Amniotic epithelial cell (primary cell): ENCODE measurements at regions not wholly inside any gene's neighbourhood (a gene's known extent, or its start where the extent isn't known, plus 50 kb on each side); places are given as distances from the start of the nearest gene placed in this dataset.
A peak's percentile ranks its signal among the peaks of the same experiment; 100 is the strongest.

Experiments used
- DNase-seq: peaks from one replicate; pipeline ENCODE4 v3.0.0-alpha.2; 2010; ENCODE audit warnings: low read depth

DNA sequence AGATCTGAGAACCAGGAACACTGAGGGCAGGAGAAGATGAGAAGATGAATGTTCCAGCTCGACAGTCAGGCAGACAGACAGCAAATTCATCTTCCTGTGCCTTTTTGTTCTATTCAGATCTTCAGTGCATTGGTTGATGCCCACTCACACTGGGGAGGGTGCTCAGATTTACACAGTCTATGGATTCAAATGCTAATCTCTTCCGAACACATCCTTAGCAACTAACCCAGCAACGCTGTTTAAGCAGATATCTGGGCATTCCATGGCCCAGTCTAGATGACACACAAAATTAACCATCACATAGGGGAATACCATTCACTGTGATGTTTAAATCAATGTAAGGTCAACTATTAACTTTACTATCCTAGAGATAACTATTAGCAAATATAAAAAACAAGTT lies 571.9 kb downstream of the NYAP2 start:
- DNase-seq: no peak

DNA sequence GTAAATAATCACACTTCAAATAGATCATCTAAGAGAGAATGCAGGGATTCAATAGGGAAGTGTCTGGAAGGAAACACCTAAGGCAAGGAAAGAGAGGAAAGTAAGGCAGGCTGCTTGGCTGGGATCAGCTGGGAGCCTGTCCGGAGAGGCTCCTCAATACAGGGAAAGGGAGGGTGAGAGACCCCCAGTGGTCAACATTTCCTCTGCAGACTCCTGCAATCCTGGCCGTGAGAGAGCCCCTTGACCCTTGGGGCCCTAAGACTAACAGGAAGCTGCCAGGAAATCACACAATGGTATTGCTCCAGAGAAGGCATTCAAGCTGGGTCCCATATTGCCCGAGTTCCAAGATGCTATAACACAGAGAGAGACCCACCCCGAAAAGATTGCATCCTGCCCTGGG lies 549.4 kb downstream of the NYAP2 start:
- DNase-seq: no peak

DNA sequence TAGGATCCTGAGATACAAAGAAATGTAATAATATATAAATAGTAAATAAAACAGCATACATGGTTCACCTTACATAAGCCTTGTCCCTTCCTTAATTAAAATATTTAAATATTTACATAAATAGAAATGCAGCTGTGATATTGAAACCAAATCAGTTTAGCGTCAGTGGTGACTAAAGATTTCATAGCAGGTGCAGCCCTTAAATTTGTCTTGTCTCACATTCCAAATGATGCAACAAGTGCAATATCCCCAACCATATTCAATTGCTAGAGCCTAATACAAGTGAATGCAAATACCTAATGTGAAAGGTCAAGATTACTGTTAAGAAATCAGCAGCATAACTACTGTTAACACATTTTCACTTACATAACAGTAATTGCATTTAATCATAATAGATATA lies 539.5 kb downstream of the NYAP2 start:
- DNase-seq: no peak

DNA sequence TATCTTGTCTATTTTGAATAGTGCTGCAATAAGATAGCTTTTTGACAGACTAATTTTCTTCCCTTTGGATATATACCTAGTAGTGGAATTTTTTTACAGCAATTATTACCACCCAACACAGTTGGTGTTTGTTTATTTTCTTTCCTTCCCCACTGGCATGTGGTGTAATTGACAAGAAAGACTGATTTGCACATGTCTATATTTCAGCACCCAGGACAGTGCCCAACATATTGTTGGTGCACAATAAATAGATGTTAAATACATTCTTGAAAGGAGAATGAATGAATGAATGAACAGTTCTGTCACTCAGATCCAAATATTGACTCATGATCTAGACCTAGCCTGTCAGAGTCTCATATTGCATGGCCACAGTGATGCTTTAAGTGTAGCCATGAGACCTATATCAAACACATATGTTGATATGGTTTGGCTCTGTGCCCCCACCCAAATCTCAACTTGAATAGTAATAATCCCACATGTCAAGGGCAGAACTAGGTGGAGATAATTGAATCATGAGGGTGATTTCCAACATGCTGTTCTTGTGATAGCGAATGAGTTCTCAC lies 538.2 kb downstream of the NYAP2 start:
- peak; percentile 30 for DNase-seq

DNA sequence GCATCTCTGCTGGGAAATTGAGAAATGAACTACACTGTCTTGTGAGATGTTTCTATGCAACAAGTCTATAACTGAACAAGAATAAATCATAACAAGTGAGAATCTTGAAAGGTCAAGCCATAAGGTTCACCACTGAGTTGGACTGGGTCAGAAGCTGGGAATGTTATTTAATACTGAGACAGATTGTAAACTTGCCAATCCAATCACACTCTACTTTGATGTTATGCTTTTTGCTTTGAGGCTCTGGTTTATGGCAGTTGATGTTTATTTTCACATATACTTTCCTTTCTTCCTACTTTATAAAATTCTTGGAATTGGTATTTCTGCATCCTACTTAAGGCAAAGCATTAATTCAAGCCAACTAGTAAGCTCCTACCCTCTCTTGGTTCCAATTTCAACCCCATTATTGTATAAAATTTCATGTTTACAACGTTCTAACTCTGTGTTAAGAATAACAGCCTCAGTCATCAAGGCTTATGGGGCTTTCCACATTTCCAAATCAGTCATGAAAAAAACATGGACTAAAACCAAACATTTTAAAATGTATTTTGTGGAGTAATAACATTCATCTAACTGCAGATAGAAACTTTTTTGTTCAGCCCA lies 533.4 kb downstream of the NYAP2 start:
- DNase-seq: no peak

DNA sequence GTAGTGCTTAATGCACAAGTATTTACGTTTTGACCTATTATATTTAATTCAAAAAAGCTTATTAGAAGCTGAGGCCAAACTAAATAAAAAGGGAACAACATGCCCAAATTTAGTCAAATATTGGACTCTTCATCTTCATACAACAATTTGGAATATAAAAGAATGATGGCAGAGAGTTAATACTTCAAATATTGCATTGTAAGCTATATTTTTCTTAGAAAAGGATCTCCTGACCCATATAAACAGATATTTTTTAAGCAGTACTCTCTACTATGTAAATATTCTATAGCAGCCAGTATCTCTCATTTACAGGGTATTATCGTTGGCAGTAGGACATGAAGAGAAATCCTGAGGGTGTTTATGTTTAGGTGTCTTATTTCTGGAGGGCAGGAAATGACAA lies 531.2 kb downstream of the NYAP2 start:
- no peak for DNase-seq

DNA sequence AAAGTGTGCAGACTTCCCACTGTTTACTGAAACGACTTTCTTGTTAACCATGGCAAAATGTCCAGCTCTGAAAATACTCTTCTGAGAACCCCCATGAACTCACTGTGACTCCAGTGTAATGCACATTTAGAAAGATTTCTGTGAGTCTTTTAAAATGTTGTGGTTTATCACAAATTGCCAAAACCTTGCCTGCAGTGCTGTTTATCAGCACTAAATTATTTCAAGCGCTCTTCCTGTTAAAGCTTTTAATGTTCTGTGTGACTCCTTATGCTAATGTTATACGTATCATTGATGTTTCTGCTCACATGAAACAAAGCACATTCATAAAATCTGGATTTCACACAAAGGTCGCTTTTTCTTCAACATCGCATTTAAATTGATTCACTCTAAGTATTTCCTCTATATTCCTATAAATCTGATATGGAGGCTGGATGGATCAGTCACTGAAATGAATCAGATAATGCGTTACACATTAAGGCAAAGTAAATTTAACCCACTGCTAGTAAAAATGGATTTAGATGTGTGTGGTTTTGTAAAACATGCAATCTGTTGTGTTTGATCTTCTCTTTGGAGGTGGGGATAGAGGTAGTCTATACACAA lies 521.2 kb downstream of the NYAP2 start:
- DNase-seq: peak; percentile 6

DNA sequence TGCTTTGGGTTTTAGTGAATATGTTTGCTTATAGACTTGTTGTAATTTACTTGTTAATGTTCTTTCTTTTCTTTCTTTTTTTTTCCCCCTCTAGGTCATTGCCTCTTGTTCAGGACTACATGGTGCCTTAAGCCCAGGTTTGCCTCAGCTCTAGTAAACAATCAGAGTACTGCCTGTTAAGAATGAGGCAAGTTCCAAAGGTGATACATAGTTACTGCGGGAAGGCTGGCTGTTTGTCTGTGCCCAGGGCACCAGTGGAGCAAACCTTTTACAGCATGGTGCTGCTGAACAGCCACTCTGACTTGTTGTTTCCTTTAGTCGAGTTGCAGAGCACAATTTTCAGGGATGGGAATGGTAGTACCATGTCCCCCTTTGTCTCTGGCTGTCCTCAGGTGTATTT lies 517.2 kb downstream of the NYAP2 start:
- DNase-seq: no peak

DNA sequence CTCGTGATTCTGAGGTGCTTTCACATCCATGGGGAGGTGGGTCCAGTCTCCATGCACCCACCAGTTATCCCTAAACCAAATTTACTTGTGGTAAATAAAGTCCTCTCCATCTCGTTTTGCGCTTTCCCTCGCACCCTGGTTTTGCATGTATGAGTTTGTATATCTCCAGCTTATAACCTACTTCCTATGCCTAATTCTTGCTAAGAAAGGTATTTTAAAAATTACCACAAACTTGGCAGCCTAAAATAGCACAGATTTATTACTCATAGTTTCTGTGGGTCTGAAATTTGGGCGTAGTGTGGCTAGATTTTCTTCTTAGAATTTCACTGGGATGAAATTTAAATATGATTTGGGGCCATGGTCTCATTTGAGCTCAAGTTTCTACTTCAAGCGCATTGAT lies 511.5 kb downstream of the NYAP2 start:
- DNase-seq: no peak

DNA sequence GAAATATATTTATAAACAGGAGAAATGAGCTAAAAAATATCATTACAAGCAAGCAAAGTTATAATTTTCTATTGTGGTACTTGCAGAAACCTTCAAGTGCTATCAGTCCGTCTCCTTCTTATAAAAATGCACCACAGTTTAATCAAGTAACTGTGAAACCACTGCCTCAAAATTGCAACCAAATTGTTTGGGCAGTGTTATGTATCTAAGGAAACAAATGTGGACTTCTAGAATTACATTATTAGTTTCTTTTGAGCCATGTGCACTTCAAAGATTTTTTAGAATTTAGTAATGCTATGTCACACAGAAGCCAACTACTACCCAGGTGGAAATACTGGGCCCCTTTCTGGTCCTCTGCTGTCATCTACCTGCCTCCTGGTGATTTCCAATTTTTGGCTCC lies 495.6 kb downstream of the NYAP2 start:
- DNase-seq: peak; percentile 11

DNA sequence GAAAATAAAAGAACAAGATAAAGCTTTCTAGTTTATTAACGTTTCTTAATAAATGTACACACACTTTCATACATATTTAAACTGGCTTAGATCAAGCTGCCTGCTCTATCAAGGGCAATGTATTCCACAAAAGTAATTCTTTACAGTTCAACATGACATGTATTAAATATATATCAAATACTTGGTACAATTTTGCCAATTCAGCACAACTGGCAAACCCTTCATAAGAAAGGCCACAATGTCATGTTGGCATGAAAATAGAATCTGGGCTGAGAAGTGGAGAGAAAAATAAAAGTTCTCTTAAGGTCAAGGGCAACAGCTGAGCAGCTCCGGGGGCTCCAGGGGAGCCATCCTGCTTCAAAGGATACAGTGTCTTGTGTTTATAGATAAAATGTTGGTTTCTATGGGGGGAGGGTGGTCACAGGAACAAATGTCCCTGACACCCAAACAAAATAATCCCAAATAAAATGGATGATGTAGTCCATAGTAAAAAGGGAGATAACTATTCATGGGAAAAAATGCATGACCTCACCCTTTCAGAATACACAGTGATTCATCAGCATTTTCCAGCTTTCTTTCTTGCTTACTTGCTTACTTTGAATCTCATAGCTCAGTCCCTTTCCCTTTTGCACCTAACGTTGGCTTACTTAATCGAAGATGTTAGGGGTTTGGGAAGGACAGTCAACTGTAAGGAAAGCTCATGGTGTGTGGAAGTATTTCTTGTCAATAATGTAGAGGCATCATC lies 494.9 kb downstream of the NYAP2 start:
- peak; percentile 64 for DNase-seq

DNA sequence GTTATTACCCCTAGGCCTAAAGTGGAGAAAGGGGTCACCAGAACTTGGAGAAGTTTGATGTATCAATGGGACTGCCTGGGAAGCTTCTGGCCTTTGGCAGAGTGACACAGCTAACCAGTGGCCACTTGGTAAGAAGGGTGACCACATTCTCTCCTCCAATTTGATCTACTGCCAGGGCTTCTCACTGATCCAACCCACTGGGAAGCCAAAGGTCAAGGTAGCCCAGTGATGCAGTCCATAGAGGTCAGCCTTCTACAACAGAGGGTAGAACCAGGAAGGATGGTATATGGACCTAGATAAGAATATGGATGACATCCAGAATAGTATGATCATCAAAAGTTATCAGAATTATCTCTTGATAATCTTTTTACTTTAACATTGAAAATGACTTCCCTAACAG lies 493.6 kb downstream of the NYAP2 start:
- DNase-seq: no peak

DNA sequence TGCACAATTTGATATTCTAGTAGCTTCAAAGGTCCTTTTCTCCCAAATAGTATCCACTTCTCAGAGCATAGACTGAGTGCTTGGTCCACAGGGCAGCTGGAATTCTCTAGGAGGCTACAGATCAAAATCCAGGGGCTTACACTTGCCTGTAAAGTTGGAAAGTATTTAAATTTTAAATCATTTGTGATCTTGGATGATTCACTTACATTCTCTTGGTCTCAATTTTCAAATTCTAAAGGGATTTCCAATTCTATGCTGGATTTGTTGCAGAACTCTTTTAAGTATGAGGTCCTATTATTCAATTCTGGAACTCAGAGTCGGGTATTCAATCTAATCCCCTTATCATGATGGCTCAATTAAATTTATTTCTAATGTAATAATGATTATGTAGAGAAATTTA lies 492.3 kb downstream of the NYAP2 start:
- no peak for DNase-seq

DNA sequence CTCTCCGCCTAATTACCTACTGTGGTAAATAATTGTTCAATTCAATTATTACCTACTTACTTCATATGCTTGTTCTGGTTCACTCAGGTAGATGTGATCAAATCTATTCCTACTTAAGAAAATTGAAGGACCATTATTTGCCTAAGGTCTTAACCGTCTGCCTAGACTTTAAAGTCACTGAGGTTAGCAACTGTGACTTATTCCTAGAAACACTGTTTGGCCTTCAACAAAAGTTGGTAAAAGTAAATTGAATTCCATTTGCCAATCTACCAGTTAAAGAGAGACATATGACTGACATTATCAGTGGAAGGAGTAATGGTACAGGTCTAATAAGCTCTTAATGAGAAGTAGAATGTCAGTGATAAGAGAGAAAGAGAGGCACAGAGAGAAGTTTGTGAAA lies 491.5 kb downstream of the NYAP2 start:
- DNase-seq: no peak

DNA sequence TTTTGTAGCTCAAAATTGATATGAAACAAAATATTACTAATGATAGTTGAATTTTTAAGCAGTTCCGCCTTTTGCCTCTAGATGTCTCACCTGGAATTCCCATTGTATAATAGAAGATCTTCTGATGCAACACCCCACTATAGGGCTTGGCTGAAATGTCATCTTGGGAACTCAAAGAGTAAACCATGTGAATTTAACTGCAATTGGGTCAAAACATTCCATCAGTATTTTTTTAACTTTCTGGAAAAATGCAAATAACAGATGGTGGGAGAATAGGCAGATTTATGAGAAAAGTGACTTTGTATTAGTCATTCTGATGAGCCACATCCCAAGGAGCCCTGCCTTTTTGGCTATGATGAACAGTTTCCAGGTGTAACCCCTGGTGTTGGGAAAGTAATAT lies 489.9 kb downstream of the NYAP2 start:
- DNase-seq: peak; percentile 63

DNA sequence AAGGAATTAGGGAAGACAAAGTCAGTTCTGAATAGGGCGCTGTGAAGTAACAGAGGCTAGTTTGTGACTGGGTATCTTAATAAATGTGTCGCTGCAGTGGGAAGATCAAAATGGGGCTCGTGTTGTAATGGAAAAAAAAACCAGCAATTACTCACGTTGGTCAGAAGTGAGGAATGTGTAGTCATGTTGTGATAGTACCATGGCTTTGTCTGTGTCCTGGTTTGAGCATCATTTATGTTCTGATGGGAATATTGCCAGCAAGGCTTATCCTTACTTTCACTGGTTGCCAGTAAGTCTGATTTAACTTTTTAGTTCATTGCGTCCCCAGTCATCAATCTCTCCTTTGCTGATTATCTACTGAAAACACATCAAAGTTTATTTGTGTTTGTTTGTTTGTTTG lies 467.6 kb downstream of the NYAP2 start:
- DNase-seq: peak; percentile 76

DNA sequence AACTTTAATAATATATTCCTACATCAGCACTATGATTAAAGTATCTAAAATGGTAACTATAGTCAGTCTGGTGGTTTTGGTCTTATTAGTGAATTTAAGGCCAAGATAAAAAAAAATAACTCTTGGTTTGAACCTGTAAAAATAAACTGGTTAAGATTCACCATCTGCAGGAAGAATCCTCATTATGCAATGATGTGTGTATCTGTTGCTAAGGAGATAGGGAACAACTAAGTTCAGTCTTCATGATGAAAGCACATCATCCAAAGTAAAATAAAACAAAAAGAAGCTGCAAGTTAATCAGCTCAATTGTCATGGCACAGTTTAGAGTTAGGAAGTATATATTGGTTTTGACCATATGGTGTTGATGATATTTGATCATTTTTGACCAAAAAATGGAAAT lies 466.0 kb downstream of the NYAP2 start:
- DNase-seq: peak; percentile 39

DNA sequence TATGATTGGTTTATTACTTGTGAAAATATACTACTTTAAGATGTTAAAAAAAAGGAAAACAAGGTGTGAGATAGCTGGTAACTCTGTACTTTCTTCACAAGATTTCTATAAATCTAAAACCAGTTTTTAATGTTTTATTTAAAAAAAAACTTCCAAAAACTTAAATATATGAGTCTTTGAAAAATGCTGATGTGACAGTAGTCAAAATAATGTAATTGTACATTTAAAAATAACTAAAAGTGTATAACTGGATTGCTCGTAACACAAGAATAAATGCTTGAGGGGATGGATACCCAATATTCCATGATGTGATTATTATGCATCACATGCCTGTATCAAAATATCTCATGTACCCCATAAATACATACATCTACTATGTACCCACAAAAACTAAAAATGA lies 464.9 kb downstream of the NYAP2 start:
- DNase-seq: no peak

DNA sequence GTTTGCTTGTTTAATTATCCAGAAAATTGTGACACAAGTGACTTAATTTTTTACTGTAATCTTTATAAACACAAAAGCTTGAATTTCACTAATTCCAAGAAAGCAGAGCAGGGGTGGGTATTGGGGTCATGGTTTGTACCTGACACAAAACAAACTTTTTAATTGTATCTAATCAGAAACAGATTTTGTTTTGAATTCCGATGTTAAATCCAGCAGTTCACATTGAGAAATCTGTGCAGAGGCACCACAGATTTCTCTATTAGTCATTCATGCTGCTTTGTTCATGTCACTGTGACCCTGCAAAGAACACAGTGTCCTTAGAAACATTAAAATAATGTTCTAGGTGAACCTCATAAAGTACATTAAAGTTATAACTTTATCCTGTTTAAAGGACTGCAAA lies 443.4 kb downstream of the NYAP2 start:
- DNase-seq: peak; percentile 13

DNA sequence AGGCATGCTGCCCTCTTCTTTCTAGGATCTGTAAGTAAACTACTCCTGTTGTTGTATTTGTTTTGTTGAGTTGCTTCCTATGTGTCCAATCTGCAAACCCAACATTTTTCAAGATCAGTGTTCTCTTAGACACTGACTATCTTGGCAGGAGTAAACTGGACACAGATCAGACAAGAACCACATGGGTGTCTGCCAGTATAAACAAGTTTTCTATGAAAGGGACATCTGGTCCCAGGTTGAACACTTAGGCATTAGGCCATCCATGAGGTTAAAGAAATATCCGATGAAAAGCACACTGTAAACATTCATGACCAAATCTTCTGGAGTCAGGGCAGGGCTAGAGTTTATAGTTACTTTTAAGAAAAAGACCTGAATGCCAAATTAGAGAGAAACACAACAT lies 441.8 kb downstream of the NYAP2 start:
- DNase-seq: no peak

DNA sequence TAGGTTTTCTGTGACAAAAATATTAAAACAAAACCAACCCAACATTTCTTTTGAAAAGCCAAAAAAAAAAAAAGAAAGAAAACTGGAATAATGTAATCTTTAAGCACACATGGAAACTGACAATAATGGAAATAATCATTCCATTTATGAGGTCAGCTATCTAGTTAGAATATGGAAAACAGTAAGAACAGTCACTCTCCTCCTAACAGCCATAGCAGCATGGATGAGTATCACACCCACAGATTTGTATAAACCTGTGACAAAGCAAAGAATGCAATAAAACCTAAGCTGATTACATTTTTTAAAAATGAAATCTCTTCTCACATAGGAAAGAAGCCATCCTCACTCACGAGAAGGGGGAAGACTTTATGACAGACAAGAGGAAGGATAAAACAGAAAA lies 437.8 kb downstream of the NYAP2 start:
- no peak for DNase-seq

DNA sequence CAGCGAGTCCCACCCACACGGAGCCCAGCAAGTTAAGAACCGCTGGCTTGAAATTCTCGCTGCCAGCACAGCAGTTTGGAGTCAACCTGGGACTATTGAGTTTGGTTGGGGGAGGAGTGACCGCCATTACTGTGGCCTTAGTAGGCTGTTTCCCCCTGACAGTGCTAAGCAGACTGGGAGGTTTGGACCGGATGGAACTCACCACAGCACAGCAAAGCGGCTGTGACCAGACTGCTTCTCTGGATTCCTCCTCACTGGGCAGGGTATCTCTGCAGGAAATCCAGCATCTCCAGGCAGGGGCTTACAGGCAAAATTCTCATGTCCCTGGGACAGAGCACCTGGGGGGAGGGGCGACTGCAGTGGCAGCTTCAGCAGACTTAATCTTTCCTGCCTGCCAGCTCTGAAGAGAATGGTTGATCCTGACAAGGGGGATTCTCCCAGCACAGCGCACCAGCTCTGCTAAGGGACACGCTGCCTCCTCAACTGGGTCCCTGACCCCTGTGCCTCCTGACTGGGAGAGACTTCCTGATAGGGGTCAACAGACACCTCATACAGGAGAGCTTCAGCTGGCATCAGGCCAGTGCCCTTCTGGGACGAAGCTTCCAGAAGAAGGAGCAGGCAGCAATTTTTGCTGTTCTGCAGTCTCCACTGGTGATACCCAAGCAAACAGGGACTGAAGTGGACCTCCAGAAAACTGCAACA lies 425.4 kb downstream of the NYAP2 start:
- no peak for DNase-seq

DNA sequence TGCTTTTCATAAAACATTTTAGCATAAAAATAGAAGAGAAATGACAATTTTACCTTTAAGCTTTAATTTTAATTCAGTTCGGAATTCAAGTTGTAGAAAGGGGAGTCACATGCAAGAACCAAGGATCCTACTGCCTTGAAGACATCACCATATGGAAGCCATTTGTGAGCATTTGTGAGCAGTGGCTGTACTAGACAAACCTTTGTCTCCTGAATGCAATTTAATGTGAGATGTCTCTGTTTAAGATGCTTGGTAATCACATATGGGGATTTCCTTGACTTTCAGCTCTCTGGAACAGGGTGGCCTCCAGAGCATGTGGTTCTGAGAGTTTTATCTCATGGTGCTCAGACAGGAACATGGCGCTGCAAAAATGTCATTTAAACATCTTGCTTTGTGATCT lies 421.8 kb downstream of the NYAP2 start:
- DNase-seq: no peak
